Loucy (cell line): ENCODE measurements at regions not wholly inside any gene's neighbourhood (a gene's known extent, or its start where the extent isn't known, plus 50 kb on each side); places are given as distances from the start of the nearest gene placed in this dataset.

Source experiments
- CTCF ChIP-seq: fragments of 200-600 bp; sonication (generic); conservative IDR thresholded peaks from 2 replicates; pipeline ENCODE4 v1.5.1; 2014; ENCODE audit warnings: mild to moderate bottlenecking, antibody characterized with exemption, low read length
- EZH2phosphoT487 ChIP-seq: fragments of 200-600 bp; IDR thresholded peaks from 2 replicates; pipeline ENCODE4 v1.6.1; 2018; ENCODE audit warnings: antibody characterized with exemption, mild to moderate bottlenecking, moderate library complexity, borderline replicate concordance

- TF ChIP-seq CTCF (no peak), EZH2phosphoT487 (no peak)
Observed at GRCh38 chr7:156032973-156033372, 220.7 kb upstream of the SHH start.
